GM18526 (cell line): ENCODE measurements at regions not wholly inside any gene's neighbourhood (a gene's known extent, or its start where the extent isn't known, plus 50 kb on each side); places are given as distances from the start of the nearest gene placed in this dataset.

ENCODE experiments used
- POLR2A ChIP-seq: IDR thresholded peaks from 3 replicates; pipeline ENCODE4 v1.6.1; 2011; ENCODE audit not compliant: insufficient read length; ENCODE audit errors: extremely low read depth

DNA sequence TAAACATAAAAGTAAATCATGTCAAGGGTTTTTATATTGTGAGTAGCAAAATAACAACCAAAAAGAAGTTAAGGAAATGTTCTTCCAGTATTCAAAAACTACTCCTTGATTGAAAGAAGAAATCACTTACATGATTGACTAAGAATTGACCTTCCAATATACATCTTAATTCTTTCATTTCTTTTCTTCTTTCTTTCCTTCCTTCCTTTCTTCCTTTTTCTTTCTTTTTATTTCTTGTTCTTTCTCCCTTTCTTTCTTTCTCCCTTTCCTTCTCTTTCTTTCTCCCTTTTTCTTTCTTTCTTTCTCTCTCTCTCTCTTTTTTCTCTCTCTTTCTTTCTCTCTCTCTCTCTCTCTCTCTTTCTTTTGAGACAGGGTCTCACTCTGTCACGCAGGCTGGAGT lies 60.7 kb upstream of the SOX9 start:
- TF ChIP-seq POLR2A = no peak

DNA sequence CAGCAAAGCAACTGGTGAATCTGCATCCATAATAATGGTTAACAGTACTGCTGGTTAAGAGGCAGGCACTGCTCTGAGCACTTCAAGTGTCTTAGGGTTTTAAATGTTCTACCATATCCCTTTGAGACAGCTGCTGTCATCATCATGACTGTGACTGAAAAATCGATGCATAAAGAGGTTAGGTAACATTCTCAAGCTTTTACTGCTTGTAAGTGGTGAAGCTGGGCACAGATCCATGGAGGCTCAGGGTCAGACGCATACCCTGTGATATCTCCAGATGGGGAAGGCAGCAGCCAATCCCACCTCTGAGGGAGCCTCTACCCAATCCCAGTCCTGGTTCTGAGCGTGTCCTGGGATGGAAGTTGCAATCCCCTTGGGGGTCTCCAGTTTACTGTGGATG lies 57.6 kb upstream of the SOX9 start:
- no peak for TF ChIP-seq POLR2A

DNA sequence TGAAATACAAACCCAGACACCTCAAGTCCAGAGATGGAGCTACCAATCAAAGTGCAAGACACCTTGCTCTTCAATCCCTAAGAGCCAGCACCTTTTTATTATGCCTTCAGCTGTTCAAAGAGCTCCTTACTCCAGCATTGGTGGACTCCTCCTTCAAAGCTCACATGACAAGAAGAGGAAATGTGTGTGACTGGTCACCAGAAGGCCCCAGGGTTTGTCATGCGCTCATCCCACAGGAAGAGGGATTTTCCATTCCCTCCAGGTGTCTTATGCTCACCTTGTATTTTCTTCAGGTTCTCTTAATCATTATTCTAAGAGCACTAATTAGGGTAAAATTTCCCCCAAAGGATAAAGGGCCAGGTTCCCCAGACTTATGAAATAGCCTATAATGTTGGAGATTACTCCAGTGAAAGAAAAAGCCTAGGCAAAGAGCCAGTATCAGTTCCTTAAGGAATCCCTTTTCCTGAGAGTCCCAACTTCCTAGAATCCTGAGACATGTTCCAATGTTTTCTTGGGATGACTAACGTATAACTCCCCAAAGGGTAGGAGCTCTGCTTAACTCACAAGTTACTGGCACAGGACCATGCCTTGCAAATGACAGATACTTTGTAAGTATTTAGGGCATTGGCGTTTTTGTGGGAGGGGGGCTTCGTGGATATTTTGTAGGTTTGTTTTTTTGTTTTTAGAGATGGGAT lies 56.9 kb upstream of the SOX9 start:
- no peak for TF ChIP-seq POLR2A

DNA sequence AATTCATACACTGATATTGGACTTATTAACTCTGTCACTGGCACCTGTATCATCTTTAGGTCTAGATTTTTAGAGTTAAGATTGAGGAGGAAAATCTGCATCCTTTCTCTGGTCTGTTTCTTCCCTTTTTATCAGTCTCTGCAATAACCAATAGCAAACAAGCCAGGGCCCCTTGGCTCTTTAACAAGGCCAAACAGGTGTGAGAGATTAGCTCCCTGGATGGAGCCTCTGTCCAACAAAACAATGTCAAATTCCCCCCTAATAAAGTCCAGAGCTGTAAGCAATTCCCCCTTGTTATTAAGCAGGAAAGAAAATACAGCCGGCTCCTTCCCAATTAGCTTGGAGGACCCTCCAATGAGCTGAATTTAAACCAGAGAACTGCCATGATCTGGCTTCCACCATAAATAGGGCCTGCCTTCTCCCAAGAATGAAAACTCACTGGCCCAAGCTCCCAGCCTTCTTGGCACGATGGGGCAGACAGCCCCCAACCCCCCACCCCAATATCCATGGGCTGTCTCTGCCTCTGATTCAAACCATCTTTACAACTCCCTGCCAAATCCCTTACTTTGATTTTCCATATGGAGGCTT lies 56.1 kb upstream of the SOX9 start:
- no peak for TF ChIP-seq POLR2A

DNA sequence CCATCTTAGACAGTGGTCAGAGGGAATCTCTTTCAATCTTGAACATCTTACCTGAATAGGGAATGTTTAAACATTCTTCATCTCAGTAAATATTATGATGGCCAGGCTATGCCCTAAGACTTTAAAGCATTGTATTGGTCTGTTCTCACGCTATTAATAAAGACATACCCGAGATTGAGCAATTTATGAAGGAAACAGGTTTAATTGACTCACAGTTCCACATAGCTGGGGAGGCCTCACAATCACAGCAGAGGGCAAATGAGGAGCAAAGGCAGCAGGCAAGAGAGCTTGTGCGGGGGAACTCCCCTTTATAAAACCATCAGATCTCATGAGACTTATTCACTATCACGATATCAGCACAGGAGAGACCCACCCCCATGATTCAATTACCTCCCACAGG lies 55.3 kb upstream of the SOX9 start:
- TF ChIP-seq POLR2A = no peak

DNA sequence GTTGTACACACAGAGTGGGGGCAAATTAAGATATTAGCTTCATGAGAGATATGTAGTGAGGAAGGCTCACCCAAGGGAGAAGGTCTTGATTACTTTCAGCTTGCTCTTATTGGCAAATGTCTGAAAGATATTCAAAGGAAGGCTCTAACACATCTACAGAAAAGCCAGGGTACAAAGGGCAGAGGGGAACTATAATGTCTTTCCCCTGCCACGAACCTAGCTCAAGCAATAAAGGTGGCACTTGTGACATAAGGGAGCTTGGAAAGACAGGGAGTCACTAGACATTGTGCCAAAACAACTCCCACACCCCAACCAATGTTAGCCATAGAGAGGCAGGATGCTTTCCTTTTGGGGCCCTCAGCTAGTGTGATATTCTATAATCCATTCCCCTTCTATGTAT lies 52.2 kb upstream of the SOX9 start:
- TF ChIP-seq POLR2A = no peak

DNA sequence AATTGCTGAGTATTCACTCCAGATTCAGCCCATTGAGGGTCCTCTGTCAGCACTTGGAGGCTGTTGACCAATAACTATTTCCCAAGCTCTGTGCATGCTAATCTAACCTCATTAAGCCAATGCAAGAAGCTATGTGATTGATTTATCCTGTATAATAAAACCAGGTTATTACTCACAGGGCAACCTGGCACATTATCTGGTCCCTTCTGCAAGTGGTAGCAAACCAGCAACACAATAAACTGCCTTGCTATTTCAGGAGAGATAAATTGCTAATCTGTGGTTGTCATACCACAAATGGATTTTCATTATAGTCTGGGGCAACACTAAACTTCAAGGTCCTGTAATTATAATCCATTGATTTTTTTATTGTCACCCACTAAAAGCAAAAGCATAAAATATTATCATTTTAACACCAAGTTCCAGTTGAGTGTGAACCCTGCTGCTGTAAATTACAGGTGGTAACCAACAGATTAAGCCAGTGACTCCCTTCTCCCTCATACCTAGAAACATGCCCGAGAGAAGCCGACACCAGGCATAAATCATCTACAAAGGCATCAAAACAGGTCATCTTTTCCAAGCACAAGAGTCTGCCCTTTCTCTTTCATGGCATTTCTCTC lies 51.1 kb upstream of the SOX9 start:
- TF ChIP-seq POLR2A = no peak
